ENCODE measurements at regions not wholly inside any gene's neighbourhood (a gene's known extent, or its start where the extent isn't known, plus 50 kb on each side); places are given as distances from the start of the nearest gene placed in this dataset.

- TF ChIP-seq CTCF (IDR thresholded peaks at IDR 0.05 in 8 of 11, conservative IDR thresholded peaks at IDR 0.05 in 3 of 11), result no peak
- TF ChIP-seq POLR2A (IDR thresholded peaks at IDR 0.05), result no peak
Observed at GRCh38 chr11:98967005-98967404, 53.7 kb upstream of the CNTN5 start.
